Activated CD4-positive, alpha-beta T cell treated with anti-CD3 and anti-CD28 coated beads, Interleukin-2, amount 10 ng/mL, durations not matched to agents 24 days and 14 days (primary cell): ENCODE measurements at regions not wholly inside any gene's neighbourhood (a gene's known extent, or its start where the extent isn't known, plus 50 kb on each side); places are given as distances from the start of the nearest gene placed in this dataset.

Experiments used
- DNase-seq: peaks from one replicate; pipeline ENCODE4 v3.0.0; 2022
- H3K27ac Mint-ChIP-seq: one replicate; pipeline ENCODE4 v1.8.0; 2022; ENCODE audit warnings: mild to moderate bottlenecking, mixed read lengths
- H3K27me3 Mint-ChIP-seq: one replicate; pipeline ENCODE4 v1.8.0; 2022; ENCODE audit warnings: mixed read lengths
- H3K36me3 Mint-ChIP-seq: one replicate; pipeline ENCODE4 v1.8.0; 2022; ENCODE audit warnings: low read depth, mild to moderate bottlenecking, mixed read lengths
- H3K4me1 Mint-ChIP-seq: one replicate; pipeline ENCODE4 v1.8.0; 2021; ENCODE audit warnings: mixed read lengths
- H3K4me3 Mint-ChIP-seq: one replicate; pipeline ENCODE4 v1.8.0; 2022; ENCODE audit warnings: mild to moderate bottlenecking, moderate library complexity, mixed read lengths
- H3K9me3 Mint-ChIP-seq: one replicate; pipeline ENCODE4 v1.8.0; 2021; ENCODE audit warnings: mixed read lengths
- intact Hi-C: fragments of 100-400 bp; cut with micrococcal nuclease; formaldehyde crosslinking; loops from one replicate; pipeline ENCODE4 v1.15.1; 2023

DNA sequence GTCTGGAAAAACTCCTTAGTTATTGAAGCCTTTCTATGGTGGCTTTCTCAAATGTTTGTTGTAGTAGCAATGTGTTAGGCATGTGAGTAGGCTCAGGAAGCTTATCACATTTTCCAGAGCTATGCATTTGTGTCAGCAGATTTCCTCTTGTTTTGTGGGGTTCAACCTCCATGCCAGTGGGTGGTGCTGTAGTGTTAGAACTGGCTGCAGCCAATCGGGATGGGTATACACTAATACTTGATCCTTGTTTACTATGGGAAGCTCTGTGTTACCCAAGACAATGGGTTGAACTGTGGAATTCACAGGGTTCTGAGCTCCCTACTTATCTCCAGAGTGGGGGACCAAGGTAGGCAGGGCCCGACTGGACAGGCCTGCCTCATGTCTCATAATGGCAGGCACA, 348.5 kb upstream of the ADAMTS5 start:
- Mint-ChIP-seq H3K4me1 (no peaks in the 10 kb centered on the region), H3K27ac (no peak overlapping the region), H3K9me3 (no peaks in the 10 kb centered on the region), H3K36me3 (no peaks in the 10 kb centered on the region), H3K27me3 (no peaks in the 10 kb centered on the region), H3K4me3 (no peak overlapping the region)
- intact Hi-C loops = no loop called here
- DNase-seq = no peak

DNA sequence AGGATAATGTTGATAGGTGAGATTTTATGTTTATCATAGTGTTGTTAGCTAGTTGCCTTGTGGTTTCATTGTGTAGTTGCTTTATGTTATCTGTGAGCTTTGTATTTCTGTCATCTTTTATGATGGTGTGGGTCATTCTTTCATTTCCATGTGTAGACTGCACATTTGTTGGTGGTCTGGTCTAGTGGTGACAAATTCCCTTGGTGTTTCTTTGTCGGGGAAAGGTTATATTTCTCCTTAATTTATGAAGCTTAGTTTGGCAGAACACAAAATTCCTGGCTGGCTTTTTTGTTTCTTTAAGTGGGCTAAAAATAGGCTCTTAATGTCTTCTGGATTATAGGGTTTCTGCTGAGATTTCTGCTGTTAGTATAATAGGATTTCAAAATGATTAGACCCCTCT, 347.2 kb upstream of the ADAMTS5 start:
- intact Hi-C loops = no loop called here
- no peaks in the 10 kb centered on the region for H3K9me3 Mint-ChIP-seq
- H3K36me3 Mint-ChIP-seq = no peaks in the 10 kb centered on the region
- no peak for DNase-seq
- no peak overlapping the region for H3K4me3 Mint-ChIP-seq
- H3K27me3 Mint-ChIP-seq = no peaks in the 10 kb centered on the region
- no peak overlapping the region for H3K27ac Mint-ChIP-seq
- no peaks in the 10 kb centered on the region for H3K4me1 Mint-ChIP-seq

DNA sequence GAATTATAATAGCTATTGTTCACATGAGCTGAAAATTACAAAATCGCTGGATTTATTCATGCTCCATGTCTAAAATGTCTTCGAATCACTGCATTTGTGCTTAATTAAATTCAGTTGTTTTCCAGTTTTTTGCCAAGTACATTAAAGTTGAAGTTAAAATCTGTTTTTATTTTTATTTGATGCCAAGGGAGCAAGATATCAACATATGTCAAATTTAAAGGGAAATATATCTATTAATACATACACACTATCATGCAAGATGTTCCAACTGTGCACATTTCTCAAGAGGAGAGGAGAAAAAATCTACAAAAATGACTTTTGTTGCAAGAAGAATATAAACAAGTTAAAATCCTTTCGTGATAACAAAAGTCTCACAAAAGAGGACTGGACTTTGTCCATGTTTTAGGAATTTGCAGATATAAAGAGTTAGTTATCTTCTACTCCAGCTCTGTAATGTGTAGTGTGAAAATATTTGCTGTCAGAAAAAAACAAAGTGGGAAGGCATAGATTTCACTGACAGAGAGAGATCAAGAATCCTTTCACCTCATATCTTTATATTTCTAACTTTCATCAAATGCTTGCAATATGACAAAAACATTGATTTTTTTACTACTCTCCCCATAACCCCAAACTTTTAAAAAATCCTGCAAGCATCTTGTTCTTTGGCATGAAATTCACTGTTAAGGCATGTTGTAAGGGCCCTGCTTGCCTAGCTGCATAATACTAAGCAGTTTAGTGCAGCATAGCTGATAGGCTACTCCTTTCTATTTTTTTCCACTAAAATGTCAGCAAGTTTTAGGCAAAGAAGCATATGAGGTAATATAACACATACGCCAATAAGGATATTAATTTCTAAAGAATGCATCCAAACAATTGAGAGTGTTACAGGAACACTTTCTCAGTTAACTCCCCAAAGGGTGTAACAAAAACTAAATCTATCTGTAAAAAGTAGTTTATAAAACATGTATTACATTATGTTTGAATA, 340.2 kb upstream of the ADAMTS5 start:
- Mint-ChIP-seq H3K4me1 (no peaks in the 10 kb centered on the region), H3K9me3 (no peaks in the 10 kb centered on the region), H3K27me3 (no peaks in the 10 kb centered on the region), H3K36me3 (no peaks in the 10 kb centered on the region), H3K27ac (no peak overlapping the region), H3K4me3 (no peak overlapping the region)
- intact Hi-C loops = no loop called here
- no peak for DNase-seq

DNA sequence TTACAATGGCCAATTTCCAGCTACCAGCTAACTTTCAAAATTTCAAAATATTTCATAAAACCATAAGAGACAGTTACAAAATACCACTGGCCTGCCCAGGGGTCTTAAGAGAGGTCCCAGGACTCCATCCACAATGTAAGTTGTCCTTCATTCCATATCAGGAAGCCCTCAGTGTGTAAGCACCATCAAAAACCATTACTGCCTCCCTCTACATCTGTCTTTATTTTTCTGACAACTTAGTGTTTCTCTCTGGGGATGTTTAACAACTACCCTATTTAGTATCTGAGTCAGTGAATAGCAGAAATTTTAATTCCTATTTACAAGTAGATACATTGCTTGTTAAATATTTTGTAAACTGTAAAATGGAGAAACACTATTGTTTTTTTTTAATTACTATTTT, 339.3 kb upstream of the ADAMTS5 start:
- H3K4me1 Mint-ChIP-seq = no peaks in the 10 kb centered on the region
- H3K27ac Mint-ChIP-seq = no peak overlapping the region
- no peaks in the 10 kb centered on the region for H3K9me3 Mint-ChIP-seq
- intact Hi-C loops = no loop called here
- H3K36me3 Mint-ChIP-seq = no peaks in the 10 kb centered on the region
- H3K4me3 Mint-ChIP-seq = no peak overlapping the region
- DNase-seq = no peak
- no peaks in the 10 kb centered on the region for H3K27me3 Mint-ChIP-seq

DNA sequence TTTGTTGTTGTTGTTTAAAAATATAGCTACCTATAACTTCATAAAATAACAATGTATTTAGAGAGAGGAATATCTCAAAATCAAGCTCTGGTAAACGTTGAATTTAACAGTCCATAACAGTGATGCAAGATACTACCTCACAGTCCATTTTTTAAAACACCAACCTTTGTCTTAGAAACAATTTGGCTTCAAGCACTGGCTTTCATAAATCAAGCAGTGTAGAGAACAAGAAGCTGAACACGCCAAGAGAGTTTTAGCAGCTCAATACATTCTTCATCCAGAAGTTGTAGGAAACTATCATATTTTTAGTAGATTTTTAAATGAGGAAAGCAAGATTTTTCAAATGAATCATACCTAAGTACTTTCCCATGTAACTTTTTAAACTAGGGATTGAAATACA, 334.3 kb upstream of the ADAMTS5 start:
- intact Hi-C loops = no loop called here
- Mint-ChIP-seq H3K36me3 (no peaks in the 10 kb centered on the region), H3K4me1 (no peaks in the 10 kb centered on the region), H3K27me3 (no peaks in the 10 kb centered on the region), H3K4me3 (no peak overlapping the region), H3K9me3 (no peaks in the 10 kb centered on the region), H3K27ac (no peak overlapping the region)
- DNase-seq = no peak

DNA sequence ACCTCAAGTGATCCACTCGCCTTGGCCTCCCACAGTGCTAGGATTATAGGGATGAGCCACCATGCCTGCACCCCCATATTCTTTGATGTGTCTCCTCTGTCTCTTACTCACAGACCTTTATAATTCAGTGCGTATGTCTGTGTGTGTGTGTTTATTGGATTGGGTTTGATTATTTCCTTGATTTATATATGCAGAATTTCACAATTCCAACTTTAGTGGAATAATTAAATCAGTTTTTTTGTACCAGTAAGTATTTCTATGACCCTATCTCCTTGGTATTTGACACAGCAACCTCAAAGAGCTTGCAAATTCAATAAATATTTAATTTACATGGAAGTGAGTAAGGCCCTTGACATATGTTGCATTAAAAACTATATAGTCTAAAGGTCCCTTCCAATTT, 333.9 kb upstream of the ADAMTS5 start:
- no peak for DNase-seq
- Mint-ChIP-seq H3K27ac (no peak overlapping the region), H3K9me3 (no peaks in the 10 kb centered on the region), H3K4me1 (no peaks in the 10 kb centered on the region), H3K4me3 (no peak overlapping the region), H3K36me3 (no peaks in the 10 kb centered on the region), H3K27me3 (no peaks in the 10 kb centered on the region)
- intact Hi-C loops = no loop called here

DNA sequence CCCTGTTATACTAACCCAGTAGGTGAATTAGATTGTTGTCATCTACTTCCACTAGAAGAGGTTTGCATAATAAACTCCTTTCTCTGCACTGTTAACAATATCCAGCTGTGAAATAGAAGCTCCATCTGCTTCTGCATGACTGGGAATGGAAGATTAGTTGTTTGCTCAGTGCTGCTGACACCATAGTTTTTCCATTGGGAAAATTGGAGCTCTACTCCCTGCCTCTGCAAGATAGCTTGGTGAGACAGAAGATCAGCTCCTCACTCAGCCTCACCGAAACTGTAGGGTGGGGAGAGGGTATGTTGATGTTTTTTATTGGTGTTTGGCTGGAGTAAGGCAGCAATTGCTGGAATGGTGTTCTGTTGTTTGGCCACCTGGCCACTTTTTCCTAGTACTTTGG, 331.6 kb upstream of the ADAMTS5 start:
- intact Hi-C loops = no loop called here
- no peak for DNase-seq
- Mint-ChIP-seq H3K27me3 (no peaks in the 10 kb centered on the region), H3K36me3 (no peaks in the 10 kb centered on the region), H3K27ac (no peak overlapping the region), H3K4me1 (no peaks in the 10 kb centered on the region), H3K4me3 (no peak overlapping the region), H3K9me3 (no peaks in the 10 kb centered on the region)

DNA sequence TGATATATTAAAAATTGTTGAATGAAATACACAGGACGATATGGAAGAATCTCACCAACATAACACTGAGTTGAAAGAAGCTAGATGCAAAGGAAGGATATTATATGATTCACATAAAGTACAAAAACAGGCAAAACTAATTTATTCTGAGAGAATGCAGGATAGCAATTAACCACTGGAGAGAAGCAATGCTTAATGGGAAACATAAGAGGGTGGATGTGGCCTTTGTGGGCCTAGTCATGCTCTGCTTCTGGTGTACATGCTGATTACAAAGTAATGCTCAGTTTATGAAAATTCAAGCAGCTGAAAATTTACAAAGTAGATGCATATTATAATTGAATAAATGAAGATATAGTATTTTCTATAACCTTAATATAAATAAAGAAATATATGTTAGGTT, 326.4 kb upstream of the ADAMTS5 start:
- no peak for DNase-seq
- Mint-ChIP-seq H3K4me3 (no peak overlapping the region), H3K4me1 (no peaks in the 10 kb centered on the region), H3K27me3 (no peaks in the 10 kb centered on the region), H3K9me3 (peaks cover 3% of the 10 kb centered on the region), H3K36me3 (no peaks in the 10 kb centered on the region), H3K27ac (no peak overlapping the region)
- intact Hi-C loops = no loop called here

DNA sequence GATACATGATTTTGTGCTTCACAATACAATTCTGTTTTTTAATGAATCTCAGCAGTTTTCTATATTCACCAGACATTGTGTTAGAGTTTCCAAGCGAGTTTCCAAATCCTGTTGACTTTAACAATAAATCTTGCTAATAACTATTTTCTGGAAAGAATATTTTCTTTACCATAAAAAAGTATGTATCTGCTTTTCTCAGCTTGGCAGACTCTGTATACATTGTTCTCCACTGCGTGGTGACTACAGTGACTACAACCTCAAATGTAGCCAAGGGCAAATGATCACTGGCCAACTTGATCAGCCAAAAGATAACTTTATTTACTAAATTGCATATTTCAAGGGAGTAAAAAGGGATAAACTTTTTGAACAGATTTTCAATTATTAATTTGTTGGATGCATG, 325.9 kb upstream of the ADAMTS5 start:
- H3K27ac Mint-ChIP-seq = no peak overlapping the region
- intact Hi-C loops = no loop called here
- H3K4me3 Mint-ChIP-seq = no peak overlapping the region
- peaks cover 3% of the 10 kb centered on the region for H3K9me3 Mint-ChIP-seq
- H3K36me3 Mint-ChIP-seq = no peaks in the 10 kb centered on the region
- no peaks in the 10 kb centered on the region for H3K27me3 Mint-ChIP-seq
- H3K4me1 Mint-ChIP-seq = no peaks in the 10 kb centered on the region
- DNase-seq = no peak

DNA sequence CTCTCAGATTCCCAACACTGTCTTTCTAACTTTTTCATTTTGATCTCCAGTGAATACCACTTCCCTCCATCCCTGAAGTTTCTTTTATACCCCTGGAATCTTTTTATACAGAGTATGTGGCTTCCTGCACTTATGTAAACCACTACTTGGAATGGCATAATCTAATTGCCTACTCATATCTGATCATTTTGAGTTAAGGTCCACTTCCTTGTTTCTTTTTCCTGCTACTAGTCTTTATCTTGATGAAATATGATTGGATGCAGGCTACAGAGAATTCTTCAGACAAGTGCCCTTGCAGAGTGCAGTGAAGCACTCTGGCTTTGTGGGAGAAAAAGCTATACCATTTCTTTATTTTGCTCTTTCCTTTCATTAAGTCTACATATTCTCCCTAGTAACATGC, 325.3 kb upstream of the ADAMTS5 start:
- no peaks in the 10 kb centered on the region for H3K36me3 Mint-ChIP-seq
- H3K9me3 Mint-ChIP-seq = peaks cover 3% of the 10 kb centered on the region

DNA sequence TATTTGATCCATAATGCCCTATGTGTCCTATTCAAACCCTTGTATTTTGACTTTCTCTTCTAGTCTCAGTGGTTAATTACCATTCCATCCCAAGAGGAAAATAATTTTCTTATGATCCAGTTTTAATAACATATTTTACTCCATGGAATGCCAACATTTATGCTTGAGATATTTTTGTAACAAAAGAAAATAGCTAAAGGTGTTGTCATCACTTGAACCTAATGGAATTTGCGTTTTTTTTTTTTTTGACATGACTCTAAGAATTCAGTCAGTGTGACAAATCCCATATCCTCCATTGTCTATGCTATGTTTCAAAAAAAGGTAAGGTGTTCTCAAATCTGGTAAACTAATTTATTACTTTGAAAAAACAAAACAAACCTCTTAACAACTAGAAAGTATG, 324.1 kb upstream of the ADAMTS5 start:
- intact Hi-C loops = no loop called here
- Mint-ChIP-seq H3K4me3 (no peak overlapping the region), H3K9me3 (peaks cover 3% of the 10 kb centered on the region), H3K27ac (no peak overlapping the region), H3K27me3 (no peaks in the 10 kb centered on the region), H3K36me3 (no peaks in the 10 kb centered on the region), H3K4me1 (no peaks in the 10 kb centered on the region)
- DNase-seq = no peak

More for the DNA sequence above, 325.3 kb upstream of the ADAMTS5 start:
- Mint-ChIP-seq H3K4me3 (no peak overlapping the region), H3K27ac (no peak overlapping the region), H3K27me3 (no peaks in the 10 kb centered on the region), H3K4me1 (no peaks in the 10 kb centered on the region)
- DNase-seq = no peak
- intact Hi-C loops = no loop called here

DNA sequence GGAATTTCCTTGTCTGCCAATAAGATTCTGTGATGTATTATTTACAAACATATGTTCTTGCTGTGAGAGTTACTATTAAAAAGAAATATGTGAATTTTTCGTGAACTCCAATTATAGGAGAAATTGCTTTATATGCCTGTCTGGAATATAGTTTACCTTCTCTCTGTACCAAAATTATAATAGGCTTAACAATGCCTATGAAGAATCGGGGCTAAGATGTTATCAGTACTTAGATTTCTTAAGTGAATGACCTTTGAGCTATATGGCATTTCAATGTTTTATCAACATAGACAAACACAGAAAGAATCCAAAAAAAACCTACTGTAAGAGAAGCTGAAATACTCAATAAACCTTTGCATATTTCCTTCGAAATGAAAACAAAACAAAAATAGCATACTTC, 323.1 kb upstream of the ADAMTS5 start:
- H3K36me3 Mint-ChIP-seq = no peaks in the 10 kb centered on the region
- no peak for DNase-seq
- intact Hi-C loops = no loop called here
- H3K4me3 Mint-ChIP-seq = no peak overlapping the region
- no peaks in the 10 kb centered on the region for H3K4me1 Mint-ChIP-seq
- H3K27ac Mint-ChIP-seq = no peak overlapping the region
- peaks cover 3% of the 10 kb centered on the region for H3K9me3 Mint-ChIP-seq
- no peaks in the 10 kb centered on the region for H3K27me3 Mint-ChIP-seq

DNA sequence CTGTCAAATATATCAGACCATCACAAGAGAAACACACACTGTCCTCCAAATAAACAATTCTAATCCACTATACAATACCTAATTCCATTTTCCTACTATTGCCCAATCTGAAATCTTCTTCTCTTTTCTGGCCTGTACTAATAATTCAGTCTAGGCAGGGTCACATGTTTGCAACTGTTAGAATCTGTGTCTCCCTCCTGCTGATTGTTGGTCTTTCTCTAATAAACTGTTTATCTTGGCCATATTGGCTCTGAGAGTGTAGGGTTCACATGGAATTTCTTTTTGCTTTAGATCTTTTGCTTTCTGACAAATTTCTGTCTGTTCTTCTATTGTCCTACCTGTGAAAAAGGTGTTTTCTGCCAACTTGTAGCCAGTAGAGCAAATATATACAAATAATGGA, 319.9 kb upstream of the ADAMTS5 start:
- Mint-ChIP-seq H3K9me3 (no peaks in the 10 kb centered on the region), H3K27ac (no peak overlapping the region), H3K4me1 (no peaks in the 10 kb centered on the region), H3K4me3 (no peak overlapping the region), H3K36me3 (no peaks in the 10 kb centered on the region), H3K27me3 (no peaks in the 10 kb centered on the region)
- intact Hi-C loops = no loop called here
- DNase-seq = no peak

DNA sequence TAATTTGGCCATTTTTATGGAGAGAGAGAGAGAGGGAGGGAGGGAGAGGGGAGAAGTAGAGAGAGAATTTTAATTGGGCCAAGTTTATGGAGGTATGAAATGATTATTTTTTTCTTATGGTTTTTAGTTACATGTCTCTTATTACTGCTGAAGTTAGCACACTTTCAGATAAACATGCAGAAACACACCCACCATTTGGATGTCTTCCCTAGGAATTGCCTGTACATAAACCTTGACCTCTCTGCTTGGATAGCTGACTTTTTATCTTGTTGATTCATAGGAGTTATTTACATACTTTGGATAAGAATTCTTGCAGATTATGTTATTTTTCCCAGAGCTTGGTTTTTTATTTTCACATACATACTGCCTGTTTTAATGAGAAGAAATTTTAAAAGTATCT, 310.2 kb upstream of the ADAMTS5 start:
- H3K27me3 Mint-ChIP-seq = no peaks in the 10 kb centered on the region
- H3K36me3 Mint-ChIP-seq = no peaks in the 10 kb centered on the region
- H3K9me3 Mint-ChIP-seq = no peaks in the 10 kb centered on the region
- no peak for DNase-seq
- no peak overlapping the region for H3K27ac Mint-ChIP-seq
- intact Hi-C loops = no loop called here
- no peaks in the 10 kb centered on the region for H3K4me1 Mint-ChIP-seq
- H3K4me3 Mint-ChIP-seq = no peak overlapping the region
